HG02970 (cell line): ENCODE measurements at regions not wholly inside any gene's neighbourhood (a gene's known extent, or its start where the extent isn't known, plus 50 kb on each side); places are given as distances from the start of the nearest gene placed in this dataset.
"Not testable (repeated sequence)": the region's sequence is repeated elsewhere in the genome, so short reads cannot be mapped to it uniquely, and the experiment has no call there.

Experiments
- ATAC-seq: cut with Tn5 transposase; IDR thresholded peaks from one replicate; pipeline ENCODE4 v1.9.1; 2021; ENCODE audit warnings: mild to moderate bottlenecking, moderate library complexity, moderate number of reproducible peaks; ENCODE audit not compliant: unreplicated experiment, low FRiP score

DNA sequence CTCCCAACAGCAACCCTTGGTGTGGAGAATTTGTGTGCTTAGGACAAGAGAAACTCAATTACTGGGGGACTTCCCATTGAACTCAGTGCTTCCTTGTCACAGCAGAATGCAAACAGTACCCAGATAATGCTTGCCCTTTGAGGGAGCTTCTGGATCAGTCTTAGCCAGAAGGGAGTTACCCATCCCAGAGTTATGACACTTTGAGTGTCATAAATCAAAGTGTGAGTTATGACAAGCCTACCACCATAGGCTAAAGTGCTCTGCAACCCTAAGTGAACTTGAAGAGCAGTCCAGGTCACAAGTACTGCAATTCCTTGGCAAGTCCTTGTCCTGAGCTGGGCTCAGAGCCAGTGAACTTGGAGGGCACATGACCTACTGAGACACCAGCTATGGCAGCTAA, 1513.9 kb upstream of the PCDH10 start:
- no peak for ATAC-seq

DNA sequence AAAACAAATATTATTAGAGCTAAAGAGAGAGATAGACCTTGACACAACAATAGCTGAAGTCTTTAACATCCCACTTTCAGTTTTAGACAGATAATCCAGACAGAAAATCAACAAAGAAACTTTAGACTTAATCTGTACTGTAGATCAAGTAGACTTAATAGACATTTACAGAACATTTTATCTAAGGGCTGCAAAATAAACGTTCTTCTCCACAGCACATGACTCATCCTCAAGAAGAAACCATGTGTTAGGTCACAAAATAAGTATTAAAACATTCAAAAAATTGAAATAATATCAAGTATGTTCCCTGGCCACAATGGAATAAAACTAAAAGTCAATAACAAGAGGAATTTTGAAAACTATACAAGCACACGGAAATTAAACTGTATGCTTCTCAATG, 1510.3 kb upstream of the PCDH10 start:
- ATAC-seq = no peak

DNA sequence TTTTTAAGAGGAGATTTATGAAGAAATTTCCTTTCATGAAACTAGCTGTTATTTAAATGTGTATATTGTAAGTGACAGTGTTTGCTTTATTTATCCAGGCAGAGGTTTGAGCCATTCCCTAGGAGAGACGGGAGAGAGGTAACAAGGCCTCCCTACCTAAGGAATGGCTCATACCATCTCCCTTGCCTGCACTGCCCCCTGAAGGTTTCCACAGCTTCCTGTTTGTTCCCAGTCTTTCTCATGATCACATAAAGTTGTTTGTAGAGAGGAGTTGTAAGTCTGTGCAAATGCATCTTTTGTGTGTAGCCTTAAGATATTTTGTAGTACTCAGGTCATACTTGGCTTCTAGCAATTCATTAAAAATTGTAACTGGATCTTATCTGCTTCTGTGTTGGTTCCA, 1504.5 kb upstream of the PCDH10 start:
- ATAC-seq = no peak

DNA sequence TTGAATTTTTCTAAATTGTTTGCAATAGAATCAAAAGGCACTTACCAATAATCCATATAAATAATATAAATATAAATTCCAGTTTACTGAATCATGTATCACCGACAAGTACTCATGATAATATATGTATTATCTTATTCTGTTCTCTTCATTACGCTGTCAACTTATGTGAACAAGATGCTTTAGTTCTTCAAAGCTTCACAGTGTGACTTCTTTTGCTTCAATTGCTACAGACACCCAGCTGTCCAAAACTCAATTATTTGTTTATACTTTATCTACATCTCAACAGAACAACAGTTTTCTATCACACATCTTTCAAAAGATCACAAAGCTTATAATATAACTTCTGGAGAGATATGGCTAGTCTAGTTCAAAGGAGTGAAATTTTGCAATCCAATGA, 1499.9 kb upstream of the PCDH10 start:
- ATAC-seq = no peak

DNA sequence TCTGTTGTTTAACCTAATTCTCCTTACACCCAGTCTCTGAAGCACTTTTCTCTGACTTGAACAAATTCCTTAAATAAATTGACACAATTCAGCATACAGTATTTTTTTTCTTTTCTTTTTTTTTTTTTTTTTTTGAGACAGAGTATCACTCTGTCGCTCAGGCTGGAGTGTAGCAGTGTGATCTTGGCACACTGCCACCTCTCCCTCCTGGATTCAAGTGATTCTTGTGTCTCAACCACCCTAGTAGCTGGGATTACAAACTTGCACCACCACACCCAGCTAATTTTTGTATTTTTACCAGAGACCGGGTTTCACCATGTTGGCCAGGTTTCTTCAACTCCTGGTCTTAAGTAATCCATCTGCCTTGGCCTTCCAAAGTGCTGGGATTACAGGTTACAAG, 1498.1 kb upstream of the PCDH10 start:
- no peak for ATAC-seq

DNA sequence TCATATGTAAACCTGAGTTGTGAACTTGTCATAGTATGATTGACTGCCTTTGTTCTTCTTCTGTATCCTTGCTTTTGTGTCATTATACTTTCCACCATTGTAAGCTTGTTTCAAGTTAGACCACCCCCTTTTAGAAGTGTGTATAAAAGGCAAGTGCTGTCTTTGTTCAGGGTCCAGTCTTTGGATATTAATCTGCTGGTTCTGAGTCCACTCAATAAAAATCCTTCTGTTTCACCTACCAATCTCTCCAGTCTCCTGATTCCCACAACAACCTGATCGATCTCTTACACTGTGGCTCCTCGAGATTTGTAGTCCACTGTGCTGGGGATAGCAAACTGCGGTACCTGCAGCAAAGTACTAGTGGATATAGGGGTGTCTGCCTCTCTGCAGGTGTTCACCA, 1465.8 kb upstream of the PCDH10 start:
- ATAC-seq = not testable (repeated sequence)

DNA sequence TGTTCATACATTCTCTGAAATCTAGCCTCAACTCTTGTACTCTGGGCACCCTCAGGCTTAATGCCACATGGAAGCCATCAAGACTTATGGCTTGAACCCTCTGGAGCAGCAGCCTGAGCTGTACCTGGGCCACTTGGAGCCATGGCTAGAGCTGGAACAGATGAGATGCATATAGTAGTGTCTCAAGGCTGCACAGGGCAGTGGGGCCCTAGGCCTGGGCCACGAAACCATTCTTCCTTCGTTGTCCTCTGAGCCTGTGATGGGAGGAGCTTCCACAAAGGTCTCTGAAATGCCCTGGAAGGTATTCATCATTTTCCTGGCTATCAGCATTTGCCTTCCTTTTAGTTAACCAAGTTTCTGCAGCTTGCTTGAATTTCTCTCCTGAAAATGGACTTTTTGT, 1427.2 kb upstream of the PCDH10 start:
- no peak for ATAC-seq

DNA sequence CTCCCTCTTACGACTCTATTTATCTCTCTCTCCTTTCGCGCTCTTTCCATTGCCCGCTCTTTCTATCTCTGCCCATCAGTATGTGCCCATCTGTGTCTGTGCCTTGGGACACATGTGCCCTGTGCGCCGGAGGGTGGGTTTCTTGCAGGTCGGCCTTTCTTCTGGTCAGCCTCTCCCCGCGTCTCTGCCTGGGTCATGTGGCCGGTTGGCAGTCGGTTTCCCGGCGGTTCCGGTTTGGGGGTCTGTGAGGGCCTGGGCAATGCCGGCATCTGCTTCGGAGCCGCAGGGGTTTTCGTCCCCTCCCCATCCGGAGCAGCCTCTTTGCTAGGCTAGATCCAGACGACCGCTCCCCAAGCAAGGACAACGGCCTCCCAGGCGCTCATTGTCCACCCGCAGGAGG, 1426.0 kb upstream of the PCDH10 start:
- not testable (repeated sequence) for ATAC-seq

DNA sequence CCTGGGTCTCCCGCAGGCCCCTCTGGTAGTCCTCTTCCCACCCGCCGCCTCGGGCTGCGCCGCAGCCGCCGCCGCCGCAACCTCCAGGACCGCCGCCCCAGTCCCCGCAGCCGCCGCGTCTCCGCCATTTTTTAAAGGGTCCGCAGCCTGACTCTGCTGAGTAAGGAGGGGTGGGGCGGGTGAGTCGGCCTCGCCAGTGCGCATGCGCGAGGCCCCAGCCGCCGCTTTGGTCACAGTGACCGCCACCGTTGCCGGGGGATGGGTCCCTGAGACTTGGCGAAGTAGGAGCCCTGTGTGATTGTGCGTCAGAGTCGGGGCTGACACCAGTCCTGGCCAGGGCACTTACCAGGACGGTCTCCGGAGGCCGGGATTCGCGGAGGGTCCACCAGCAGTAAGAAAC, 1424.2 kb upstream of the PCDH10 start:
- not testable (repeated sequence) for ATAC-seq

DNA sequence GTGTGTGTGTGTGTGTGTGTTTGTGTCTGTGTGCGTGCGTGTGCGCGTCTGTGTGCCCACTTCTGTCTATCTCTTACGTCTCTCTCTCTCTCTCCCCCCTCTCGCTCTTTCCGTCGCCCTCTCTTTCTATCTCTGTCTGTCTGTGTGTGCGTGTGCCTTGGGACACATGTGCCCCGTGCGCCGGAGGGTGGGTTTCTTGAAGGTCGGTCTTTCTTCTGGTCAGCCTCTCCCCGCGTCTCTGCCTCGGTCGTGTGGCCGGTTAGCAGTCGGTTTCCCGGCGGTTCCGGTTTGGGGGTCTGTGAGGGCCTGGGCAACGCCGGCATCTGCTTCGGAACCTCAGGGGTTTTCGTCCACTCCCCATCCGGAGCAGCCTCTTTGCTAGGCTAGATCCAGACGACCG, 1423.6 kb upstream of the PCDH10 start:
- not testable (repeated sequence) for ATAC-seq

DNA sequence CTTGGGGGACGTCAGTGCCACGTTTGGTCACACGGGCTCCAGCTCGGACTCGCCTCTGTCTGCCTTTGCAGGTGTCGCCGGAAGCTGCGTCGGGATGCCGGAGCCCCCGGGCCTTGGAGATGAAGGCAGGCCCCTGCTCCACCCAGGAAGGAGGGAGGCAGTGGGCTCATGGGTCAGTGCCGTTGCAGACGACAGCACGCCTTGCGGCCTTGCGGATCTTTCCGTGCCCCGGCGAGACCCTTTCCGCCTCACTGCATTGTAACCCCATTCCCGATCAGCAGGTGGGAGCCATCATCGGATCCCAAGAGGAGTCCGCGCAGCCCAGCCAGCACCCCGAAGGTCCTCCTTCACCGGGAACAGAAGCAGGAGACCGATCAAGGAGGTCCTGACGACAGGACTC, 1422.2 kb upstream of the PCDH10 start:
- not testable (repeated sequence) for ATAC-seq

DNA sequence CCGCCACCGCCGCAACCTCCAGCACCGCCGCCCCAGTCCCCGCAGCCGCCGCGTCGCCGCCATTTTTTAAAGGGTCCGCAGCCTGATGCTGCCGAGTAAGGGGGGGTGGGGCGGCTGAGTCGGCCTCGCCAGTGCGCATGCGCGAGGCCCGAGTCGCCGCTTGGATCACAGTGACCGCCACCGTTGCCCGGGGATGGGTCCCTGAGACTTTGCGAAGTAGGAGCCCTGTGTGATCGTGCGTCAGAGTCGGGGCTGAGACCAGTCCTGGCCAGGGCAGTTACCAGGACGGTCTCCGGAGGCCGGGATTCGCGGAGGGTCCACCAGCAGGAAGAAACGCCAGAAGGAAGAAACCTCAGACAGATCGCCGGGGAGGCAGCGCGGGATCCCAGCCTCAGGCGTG, 1421.7 kb upstream of the PCDH10 start:
- not testable (repeated sequence) for ATAC-seq

DNA sequence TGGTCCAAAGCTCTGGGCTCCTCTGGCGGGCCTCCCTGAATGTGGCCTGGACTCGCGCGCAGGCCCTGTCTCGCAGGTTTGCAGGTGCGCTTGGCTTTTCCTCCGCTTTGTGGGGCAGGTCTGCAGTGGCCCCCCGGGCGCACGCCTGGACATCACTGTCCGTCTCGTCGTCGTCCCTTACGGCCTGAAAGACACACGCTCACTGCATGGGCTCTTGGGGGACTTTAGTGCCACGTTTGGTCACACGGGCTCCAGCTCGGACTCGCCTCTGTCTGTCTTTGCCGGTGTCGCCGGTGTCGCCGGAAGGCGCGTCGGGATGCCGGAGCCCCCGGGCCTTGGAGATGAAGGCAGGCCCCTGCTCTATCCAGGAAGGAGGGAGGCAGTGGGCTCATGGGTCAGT, 1419.9 kb upstream of the PCDH10 start:
- ATAC-seq = not testable (repeated sequence)

DNA sequence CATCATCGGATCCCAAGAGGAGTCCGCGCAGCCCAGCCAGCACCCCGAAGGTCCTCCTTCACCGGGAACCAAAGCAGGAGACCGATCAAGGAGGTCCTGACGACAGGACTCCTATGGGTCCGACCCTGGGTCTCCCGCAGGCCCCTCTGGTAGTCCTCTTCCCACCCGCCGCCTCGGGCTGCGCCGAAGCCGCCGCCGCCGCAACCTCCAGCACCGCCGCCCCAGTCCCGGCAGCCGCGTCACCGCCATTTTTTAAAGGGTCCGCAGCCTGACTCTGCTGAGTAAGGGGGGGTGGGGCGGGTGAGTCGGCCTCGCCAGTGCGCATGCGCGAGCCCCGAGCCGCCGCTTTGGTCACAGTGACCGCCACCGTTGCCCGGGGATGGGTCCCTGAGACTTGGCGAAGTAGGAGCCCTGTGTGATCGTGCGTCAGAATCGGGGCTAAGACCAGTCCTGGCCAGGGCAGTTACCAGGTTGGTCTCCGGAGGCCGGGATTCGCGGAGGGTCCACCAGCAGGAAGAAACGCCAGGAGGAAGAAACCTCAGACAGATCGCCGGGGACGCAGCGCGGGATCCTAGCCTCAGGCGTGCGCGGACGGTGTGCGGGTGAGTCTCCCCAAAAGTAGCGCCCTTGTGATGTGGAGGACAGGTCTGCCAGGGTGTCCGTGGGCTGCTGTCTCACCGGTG, 1419.2 kb upstream of the PCDH10 start:
- not testable (repeated sequence) for ATAC-seq

DNA sequence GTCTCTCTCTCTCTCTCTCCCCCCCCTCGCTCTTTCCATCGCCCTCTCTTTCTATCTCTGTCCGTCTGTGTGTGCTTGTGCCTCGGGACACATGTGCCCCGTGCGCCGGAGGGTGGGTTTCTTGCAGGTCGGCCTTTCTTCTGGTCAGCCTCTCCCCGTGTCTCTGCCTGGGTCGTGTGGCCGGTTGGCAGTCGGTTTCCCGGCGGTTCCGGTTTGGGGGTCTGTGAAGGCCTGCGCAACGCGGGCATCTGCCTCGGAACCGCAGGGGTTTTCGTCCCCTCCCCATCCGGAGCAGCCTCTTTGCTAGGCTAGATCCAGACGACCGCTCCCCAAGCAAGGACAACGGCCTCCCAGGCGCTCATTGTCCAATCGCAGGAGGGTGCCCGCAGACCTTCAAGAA, 1418.5 kb upstream of the PCDH10 start:
- ATAC-seq = not testable (repeated sequence)

DNA sequence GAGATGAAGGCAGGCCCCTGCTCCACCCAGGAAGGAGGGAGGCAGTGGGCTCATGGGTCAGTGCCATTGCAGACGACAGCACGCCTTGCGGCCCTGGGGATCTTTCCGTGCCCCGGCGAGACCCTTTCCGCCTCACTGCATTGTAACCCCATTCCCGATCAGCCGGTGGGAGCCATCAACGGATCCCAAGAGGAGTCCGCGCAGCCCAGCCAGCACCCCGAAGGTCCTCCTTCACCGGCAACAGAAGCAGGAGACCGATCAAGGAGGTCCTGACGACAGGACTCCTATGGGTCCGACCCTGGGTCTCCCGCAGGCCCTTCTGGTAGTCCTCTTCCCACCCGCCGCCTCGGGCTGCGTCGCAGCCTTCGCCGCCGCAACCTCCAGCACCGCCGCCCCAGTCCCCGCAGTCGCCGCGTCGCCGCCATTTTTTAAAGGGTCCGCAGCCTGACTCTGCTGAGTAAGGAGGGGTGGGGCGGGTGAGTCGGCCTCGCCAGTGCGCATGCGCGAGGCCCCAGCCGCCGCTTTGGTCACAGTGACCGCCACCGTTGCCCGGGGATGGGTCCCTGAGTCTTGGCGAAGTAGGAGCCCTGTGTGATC, 1417.0 kb upstream of the PCDH10 start:
- not testable (repeated sequence) for ATAC-seq

DNA sequence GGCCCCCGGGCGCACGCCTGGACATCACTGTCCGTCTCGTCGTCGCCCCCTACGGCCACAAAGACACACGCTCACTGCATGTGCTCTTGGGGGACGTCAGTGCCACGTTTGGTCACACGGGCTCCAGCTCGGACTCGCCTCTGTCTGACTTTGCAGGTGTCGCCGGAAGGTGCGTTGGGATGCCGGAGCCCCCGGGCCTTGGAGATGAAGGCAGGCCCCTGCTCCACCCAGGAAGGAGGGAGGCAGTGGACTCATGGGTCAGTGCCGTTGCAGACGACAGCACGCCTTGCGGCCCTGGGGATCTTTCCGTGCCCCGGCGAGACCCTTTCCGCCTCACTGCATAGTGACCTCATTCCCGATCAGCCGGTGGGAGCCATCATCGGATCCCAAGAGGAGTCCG, 1414.8 kb upstream of the PCDH10 start:
- not testable (repeated sequence) for ATAC-seq

DNA sequence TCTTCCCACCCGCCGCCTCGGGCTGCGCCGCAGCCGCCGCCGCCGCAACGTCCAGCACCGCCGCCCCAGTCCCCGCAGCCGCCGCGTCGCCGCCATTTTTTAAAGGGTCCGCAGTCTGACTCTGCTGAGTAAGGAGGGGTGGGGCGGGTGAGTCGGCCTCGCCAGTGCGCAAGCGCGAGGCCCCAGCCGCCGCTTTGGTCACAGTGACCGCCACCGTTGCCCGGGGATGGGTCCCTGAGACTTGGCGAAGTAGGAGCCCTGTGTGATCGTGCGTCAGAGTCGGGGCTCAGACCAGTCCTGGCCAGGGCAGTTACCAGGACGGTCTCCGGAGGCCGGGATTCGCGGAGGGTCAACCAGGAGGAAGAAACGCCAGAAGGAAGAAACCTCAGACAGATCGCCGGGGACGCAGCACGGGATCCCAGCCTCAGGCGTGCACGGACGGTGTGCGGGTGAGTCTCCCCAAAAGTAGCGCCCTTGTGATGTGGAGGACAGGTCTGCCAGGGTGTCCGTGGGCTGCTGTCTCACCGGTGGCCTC, 1414.2 kb upstream of the PCDH10 start:
- ATAC-seq = not testable (repeated sequence)

DNA sequence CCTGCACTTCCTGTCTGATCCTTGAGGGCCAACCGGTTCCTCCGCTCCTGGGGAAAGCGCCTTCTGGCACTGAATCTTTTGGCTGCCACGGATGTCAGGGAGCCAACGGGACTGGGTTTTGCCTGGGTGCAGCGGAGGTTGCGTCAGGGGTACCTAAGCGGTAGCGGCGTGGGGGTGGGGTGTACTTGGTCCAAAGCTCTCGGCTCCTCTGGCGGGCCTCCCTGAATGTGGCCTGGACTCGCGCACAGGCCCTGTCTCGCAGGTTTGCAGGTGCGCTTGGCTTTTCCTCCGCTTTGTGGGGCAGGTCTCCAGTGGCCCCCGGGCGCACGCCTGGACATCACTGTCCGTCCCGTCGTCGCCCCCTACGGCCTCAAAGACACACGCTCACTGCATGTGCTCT, 1410.1 kb upstream of the PCDH10 start:
- ATAC-seq = not testable (repeated sequence)

DNA sequence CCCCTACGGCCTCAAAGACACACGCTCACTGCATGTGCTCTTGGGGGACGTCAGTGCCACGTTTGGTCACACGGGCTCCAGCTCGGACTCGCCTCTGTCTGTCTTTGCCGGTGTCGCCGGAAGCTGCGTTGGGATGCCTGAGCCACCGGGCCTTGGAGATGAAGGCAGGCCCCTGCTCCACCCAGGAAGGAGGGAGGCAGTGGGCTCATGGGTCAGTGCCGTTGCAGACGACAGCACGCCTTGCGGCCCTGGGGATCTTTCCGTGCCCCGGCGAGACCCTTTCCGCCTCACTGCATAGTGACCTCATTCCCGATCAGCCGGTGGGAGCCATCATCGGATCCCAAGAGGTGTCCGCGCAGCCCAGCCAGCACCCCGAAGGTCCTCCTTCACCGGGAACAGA, 1407.3 kb upstream of the PCDH10 start:
- ATAC-seq = not testable (repeated sequence)

DNA sequence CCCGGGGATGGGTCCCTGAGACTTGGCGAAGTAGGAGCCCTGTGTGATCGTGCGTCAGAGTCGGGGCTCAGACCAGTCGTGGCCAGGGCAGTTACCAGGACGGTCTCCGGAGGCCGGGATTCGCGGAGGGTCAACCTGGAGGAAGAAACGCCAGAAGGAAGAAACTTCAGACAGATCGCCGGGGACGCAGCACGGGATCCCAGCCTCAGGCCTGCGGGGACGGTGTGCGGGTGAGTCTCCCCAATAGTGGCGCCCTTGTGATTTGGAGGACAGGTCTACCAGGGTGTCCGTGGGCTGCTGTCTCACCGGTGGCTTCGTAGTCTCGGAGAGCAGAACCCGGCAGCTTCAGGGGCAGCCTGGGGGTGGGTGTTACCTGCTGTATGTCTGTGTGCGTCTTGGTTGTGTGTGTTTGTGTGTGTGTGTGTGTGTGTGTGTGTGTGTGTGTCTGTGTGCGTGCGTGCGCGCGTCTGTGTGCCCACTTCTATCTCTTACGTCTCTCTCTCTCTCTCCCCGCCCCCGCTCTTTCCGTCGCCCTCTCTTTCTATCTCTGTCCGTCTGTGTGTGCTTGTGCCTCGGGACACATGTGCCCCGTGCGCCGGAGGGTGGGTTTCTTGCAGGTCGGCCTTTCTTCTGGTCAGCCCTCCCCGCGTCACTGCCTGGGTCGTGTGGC, 1406.4 kb upstream of the PCDH10 start:
- ATAC-seq = not testable (repeated sequence)
